GM19025 (cell line): ENCODE measurements at regions not wholly inside any gene's neighbourhood (a gene's known extent, or its start where the extent isn't known, plus 50 kb on each side); places are given as distances from the start of the nearest gene placed in this dataset.

Experiments
- ATAC-seq: cut with Tn5 transposase; IDR thresholded peaks from one replicate; pipeline ENCODE4 v1.9.1; 2021; ENCODE audit warnings: mild to moderate bottlenecking, low read depth, moderate library complexity; ENCODE audit not compliant: unreplicated experiment

GRCh38 chr15:95160316-95160715 is 929.0 kb downstream of the MCTP2 start:
- ATAC-seq = no peak

GRCh38 chr15:95162069-95162468 is 930.7 kb downstream of the MCTP2 start:
- ATAC-seq = no peak

- no peak for ATAC-seq
These were observed 931.2 kb downstream of the MCTP2 start for GRCh38 chr15:95162531-95162930.

GRCh38 chr15:95162967-95163531 is 931.7 kb downstream of the MCTP2 start:
- ATAC-seq = no peak

GRCh38 chr15:95168152-95168551 is 936.8 kb downstream of the MCTP2 start:
- ATAC-seq = no peak

GRCh38 chr15:95168951-95169431 is 937.6 kb downstream of the MCTP2 start:
- ATAC-seq = no peak

GRCh38 chr15:95169541-95170459 is 938.4 kb downstream of the MCTP2 start:
- no peak for ATAC-seq

GRCh38 chr15:95170561-95171380 is 939.4 kb downstream of the MCTP2 start:
- no peak for ATAC-seq

- ATAC-seq = no peak
These were observed 940.2 kb downstream of the MCTP2 start for GRCh38 chr15:95171564-95171963.

- ATAC-seq = no peak
These were observed 943.2 kb downstream of the MCTP2 start for GRCh38 chr15:95174301-95175259.

GRCh38 chr15:95175914-95176658 is 944.7 kb downstream of the MCTP2 start:
- ATAC-seq = no peak

GRCh38 chr15:95176794-95177577 is 945.6 kb downstream of the MCTP2 start:
- ATAC-seq = no peak

GRCh38 chr15:95180530-95180929 is 949.2 kb downstream of the MCTP2 start:
- no peak for ATAC-seq

GRCh38 chr15:95182091-95182490 is 950.7 kb downstream of the MCTP2 start:
- ATAC-seq = no peak

- no peak for ATAC-seq
These were observed 961.6 kb downstream of the MCTP2 start for GRCh38 chr15:95192923-95193322.

GRCh38 chr15:95194746-95195145 is 963.4 kb downstream of the MCTP2 start:
- no peak for ATAC-seq

- ATAC-seq = no peak
These were observed 965.0 kb downstream of the MCTP2 start for GRCh38 chr15:95196176-95196915.
